ENCODE measurements at regions not wholly inside any gene's neighbourhood (a gene's known extent, or its start where the extent isn't known, plus 50 kb on each side); places are given as distances from the start of the nearest gene placed in this dataset.

DNA sequence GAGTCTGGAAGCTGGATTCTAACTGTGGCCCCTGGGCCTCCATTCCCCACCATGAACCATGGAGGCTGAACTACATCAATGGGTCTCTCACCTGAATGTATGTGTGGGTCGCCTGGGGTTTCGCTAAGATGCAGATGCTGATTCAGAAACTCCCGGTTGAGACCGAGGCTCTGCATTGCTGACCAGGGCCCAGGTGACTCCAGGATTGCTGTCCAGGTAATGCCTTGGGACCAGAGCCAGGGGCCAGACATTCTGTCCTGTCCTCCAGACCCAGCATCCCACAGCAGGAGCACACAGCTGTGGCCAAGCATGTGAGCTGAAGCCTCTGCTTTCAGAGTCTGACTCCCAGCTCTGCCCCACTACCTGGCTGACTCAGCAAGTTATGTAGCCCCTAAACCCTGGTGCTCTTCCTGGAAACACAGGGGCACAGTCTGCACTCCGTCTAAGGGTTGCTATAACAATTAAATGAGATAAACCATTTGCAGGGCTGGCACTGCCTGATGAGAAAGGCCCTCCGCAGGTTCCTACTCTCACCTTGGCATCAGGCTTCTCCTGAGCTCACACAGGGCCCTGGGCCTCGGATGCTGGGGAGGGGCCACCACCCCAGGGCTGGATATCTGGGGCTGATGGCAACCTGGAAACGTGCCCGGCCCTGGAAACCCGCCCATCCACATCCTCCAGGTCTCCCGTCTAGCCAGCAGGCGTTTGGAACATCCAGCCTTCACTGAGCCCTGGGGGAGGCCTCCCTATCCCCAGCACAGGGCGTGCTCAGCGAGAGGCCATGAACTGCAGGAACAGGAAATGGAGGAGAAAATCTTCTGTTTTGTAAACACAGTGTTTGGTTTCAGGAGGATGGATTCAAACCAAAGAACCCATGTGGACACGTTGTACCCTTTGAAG is 175.7 kb downstream of the DLL1 start:
- peak; percentile 75 for DNase-seq (ENCODE audit: low read depth, low spot score)

DNA sequence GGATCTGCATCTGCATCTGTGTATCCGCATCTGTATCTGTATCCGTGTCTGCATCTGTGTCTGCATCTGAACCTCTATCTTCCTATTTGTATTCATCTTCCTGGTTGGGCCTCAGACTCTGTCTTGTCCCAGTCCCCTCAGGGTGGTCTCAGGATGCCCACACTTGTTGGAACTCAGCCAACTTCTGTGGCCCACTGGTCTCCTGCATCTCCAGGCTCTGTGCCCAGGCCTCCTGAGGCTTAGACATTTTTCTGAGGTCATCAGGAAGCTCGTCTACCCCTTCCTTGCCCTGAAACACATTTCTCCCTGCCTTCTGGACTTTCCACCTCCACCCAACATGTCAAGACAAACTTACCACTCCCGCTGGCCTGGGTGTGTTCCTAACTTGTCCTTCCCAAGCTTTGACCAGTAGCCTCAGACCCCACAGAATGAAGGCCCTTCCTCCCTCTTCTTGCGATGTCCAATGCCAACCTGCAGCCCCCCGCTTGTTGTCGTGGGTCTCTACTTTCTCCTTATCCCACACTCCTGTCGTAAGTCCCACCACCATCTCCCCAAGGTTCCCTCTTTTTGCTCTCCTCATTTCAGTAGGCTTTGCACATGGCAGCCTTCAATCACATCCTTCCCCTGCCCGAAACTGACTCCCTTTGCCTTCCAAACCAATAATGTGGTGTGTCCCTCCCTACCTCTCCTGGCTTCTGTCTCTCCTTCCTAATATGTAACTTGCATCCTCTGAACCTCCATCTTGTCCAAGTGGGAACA is 176.5 kb downstream of the DLL1 start:
- no peak for DNase-seq (ENCODE audit: low read depth, low spot score)

DNA sequence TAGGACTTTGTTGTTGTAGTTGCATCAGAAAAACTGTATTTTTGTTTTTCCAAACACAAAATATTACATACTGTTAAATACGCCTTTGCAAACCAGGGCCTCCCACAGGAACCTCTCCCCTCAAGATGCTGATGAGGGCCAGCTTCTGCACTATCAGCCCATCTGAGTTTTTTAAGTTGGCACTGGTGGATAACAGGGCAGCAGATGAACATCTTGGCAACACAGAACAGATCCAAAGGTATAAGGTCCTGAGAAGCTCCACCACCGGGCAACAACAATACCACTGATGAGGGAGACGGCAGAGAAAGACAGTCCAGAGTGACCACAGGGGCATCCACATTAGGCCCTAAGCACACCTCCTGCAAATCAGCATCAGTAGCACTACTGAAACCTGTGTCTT is 177.7 kb downstream of the DLL1 start:
- DNase-seq (ENCODE audit: low read depth, low spot score): no peak

DNA sequence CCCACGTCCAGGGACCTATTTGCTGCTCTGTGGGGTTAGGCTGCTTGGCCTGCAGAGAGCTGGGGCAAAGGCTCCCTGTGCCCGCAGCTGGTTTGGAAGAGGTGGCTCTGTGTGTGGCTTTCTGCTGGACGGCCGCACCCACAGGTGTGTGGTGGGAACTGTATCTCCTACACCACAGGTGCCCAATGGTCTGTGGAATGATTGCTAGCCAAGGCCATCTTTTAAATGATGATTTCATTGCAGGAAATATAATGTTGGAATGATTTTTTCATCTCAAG is 178.4 kb downstream of the DLL1 start:
- DNase-seq (ENCODE audit: low read depth, low spot score): no peak

DNA sequence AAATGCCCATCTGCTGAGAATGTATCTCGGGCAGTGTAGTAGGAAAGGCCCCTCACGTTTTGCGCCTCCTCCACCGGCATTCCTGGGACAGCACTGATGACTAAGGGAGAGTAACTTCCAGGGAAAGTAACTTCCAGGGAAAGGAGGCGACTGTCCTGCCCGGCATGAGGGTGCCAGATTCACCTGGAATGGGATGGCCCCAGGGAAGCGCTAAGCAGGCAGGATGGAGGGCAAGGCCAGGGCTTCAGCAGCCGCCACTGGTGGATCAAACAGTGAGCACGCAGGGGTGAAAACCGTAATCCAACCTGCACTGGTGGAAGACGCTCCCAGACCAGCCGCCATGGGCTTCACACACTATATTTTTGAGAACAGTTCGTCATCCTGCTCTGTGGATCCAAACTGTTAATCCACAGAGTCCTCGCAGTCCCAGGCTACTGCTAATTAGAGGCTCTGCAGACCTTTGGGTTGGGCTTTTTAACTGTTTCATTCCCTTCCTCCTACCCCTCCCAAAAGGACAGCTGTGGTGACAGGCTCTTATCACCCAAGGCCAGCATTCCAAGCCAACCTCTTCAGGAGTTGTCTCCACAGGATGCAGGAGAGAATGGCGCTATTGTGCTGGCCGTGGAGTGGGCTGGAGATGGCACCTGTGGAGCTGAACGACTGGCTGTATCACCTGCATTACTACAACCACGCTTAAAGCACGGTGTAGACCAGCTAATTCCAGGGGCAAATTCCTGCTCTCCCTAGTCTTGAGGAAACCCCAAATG is 178.9 kb downstream of the DLL1 start:
- peak; percentile 45 for DNase-seq (ENCODE audit: low read depth, low spot score)

DNA sequence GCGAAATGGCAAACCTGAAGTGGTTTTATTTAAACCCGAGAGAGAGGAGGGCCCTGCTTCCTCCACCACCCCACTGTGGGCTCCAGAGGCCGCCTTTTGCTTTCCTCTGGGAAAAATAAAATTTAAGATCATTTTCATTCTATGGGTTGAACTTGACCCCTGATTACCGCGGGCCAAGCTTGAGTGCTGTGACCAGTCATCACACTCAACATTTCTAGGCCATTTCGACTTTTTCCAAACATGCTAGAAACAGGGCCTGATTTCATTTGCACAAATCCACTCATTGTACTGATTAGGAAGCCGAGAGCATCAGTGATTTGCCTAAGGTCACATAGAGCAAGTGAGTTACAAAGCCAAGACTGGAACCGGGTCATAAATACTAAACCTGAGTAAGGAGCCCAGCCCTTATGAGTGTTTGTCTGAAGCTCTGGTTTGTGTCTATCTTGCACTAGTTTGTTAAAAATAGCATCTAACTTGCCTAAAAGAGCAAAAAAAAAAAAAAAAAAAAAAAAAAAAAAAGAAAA is 179.7 kb downstream of the DLL1 start:
- peak; percentile 0 for DNase-seq (ENCODE audit: low read depth, low spot score)

DNA sequence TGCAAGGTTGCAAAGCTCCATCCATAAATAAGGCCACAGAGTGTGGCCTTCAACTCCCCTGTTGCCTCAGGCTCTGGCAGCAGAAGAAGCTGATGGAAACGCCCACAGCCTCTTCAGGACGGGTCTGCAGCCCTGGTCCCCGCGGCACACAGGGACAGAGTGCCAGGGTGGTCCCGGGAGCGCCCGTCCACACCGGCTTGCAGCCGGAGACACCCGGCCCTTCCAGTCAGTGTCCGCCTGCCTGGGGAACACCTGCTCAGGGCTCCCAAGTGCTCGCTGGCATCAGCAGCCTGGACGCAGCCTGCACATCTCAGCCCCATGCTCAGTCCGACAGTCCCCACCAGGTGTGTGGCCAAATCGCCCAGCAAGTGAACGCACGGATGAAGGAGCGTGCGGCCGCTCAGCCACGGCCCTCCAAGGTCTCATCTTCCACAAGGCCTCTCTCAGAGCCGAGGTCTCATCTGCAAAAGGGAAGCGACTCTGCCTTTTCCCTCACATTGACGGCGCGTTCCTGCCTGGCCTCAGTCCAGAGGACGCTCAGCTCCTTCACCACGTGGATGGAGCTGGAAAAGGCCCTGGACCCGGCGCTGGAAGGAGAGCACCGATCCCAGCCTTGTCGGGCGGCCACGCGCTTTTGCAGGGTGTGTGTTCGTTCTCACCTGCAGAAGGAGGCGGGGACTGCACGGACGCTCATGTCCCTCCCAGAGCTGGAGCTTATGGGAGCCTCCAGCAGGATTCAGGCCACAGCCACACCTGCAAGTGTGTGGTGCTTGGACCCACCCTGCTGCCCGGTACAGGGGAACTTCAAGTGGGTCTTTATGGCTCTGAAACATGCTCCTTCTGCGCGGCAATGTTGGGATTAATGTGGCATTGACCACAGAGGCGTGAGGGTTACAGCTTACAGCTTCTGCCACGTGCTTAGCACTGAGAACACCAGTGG is 180.4 kb downstream of the DLL1 start:
- peak; percentile 2 for DNase-seq (ENCODE audit: low read depth, low spot score)

DNA sequence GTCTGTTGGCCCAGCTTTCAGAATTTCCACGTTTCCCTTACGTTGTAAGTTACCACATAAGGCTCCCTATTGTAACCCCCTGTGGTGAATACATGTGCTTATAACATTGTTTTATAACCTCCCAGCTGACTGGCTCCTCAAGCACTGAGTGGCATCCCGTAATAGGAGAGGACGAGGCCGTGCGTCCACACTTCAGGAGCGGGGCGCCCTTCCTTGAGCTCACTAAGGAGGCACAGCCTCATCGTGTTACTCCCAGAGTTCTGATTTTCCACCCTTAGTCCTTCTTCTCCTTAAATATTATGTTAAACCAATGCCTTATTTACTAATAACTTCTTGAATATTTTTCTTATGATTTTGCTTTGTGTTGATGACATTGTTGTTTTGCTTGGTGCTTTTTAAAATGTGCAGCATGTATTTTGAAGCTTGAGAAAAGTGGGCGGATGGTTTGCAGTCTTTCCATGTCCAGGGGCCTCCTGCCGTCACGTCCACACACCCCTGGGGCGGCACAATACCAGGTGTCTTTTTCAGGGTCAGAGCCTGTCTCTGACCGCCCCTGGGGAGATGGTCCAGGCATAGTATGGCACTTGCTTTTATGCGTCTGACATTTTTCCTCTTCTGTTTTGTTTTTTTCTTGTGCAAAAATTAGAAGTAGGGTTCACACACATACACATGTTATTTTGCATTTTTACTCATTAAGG is 181.8 kb downstream of the DLL1 start:
- DNase-seq (ENCODE audit: low read depth, low spot score): peak; percentile 0

DNA sequence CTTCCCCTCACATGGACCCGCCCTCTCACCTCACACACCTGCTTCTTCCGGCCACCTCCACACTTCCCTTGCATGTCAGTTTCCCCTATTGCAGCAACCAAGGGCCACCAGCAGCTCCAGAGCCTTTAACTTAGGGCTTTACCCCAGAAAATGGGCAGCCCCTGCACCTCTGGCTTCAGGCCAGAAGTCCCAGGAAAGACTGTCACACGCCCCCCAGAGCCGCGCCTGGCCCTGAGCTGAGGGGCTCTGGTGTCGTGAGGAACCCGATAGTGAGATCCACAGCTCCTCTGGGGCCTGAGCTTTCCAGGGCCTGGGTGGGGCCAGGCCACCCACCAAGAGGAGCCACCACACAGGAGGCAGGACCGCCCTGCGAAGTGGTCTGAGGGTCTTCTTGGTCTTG is 182.4 kb downstream of the DLL1 start:
- no peak for DNase-seq (ENCODE audit: low read depth, low spot score)

DNA sequence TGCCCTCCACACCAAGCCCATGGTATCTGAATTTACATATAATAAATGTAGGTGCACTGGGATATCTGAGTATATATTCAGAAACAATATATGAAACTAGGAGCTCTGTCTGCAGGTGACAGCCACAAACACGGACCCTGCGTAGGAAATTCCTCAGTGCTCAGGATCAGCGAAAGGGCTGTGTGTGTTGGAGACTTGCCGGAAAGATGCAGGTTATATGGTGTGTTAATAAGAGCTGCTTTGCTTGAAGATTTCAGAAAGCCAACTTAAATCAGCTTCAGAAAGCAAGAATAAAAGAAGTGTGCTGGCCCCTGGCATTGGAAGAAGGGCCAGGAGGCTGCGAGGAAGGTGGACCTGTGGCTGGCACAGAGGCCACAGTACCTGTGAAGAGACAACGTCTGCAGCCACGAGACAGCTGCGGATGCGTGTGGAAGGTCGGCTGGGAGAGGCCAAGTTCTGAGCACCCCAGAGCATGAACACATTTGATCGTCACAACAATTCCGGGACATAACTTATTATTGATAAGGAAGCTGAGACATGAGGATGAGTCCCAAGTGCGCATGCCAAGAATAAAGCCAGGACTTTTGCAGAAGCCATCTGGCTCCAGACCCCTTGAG is 183.2 kb downstream of the DLL1 start:
- no peak for DNase-seq (ENCODE audit: low read depth, low spot score)

DNA sequence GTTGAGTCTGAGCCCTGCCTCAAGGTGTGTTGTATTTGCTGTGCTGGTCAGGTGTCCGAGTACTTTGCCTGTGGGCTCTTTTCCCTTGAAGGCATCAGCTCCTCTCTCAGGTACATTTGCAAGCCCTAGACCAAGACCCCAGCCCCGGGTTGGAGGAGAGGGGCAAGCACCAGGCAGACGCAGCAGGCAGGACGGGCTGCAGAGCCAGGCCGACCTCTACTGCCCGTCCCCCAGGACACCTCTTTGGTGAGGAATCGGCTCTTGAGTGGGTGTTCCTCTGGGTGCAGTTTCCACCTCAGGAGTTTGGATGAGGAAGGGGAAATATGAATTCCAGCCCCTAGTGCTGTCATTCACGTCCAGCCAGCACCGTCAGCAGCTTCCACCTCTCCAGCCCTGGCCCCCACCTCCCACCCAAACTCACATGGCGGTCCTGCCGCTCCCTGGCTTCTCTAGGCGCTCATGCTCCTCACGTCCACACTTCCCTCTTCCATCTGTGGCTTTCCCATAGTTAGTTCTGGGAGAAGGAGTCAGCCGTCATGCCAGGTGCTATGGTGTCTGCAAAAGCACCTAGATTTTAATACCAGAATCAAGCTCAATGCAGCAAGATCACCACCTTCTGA is 183.9 kb downstream of the DLL1 start:
- DNase-seq (ENCODE audit: low read depth, low spot score): peak; percentile 2

DNA sequence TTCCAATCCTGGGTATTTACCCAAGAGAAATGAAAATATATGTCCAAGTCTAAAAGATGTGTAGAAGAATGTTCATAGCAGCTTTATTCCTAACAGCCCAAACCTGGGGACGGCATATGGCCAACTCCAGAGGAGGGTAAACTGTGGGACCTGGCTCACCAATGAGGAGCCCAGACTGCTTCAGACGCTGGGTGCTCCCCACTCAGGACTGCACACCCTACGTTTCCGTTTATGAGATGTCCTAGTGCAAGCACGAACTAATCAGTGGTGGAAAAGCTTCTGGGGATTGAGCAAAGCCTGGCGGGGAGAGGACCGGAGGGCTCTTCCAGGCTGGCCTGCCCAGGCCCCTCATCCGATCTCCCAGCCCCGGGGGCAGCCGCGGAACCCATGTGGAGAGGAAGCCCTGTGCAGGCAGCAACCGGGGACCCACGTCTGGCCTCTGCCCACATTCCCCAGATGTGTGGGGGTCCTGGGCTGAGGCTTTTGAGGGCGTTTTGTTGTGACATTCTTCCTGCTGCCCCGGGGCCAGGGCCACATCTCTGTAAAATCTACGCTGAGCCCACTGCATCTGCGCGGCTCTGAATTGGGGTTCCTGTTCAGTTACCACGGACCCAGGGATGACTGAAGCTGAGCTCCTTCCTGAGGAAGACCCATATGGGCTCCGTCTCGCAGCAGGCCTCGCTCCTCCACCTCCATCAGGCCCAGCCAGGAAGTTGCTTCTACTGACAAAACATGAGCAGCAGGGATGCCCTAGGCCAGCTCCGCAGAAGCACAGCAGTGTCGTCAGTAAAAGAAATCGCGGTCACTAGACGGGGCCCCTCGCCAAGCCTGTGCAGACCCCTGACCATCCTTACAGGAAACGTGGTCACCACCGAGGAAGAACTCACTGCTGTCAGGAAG is 188.0 kb downstream of the DLL1 start:
- DNase-seq (ENCODE audit: low read depth, low spot score): peak; percentile 1

DNA sequence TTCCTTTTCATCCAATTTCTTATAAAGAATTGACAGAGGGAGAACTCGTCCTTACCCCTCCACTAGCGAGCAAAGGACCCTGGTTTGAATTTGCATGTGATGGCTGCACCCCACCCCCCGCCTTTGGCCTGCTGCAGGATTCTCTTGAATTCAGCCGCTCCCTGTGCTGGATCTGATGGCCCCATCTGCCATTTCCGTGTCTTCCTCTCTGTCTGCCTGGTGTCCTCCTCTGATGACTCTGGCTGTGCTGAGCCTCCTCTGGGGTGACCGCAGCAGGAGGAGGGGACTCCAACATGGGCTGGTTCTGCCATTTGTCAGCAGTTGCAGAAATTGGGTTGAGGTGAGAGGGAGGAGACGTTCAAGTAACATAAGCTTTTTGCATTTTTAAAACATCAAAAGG is 188.8 kb downstream of the DLL1 start:
- peak; percentile 0 for DNase-seq (ENCODE audit: low read depth, low spot score)

DNA sequence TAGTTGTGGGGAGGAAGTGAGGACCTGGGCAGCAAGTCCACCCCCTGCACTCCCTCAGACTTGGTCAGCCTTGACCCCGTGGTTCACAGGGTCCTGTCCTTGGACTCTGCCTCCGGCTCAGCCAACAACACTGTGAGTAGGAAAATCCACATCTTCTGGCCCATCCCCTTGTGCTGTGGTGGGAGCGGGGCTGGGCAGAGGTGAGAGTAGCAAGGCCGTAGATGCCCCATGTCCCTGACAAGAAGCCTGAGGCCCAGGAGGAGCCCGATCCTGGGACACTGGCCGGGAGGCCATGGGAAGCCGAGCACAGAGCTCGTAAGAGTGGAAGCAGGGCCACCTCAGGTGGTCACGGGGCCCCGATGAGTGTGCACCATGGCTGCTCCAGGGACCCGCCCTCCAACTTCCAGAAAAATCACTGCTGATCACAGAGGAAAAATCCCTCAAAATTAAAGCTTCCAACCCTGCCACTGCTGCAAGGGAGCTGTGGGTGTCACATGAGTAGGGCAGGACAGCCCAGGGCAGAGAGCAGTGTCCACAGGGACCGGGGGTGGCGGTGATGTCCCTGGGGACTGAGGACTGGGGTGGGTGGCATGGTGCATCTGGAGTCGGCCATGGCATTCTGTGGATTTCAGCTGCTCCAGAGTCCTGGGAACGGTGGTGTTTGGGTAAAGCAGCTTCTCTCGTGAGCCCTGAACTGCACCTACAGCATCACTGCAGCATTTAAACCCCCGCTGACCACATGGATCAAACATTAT is 189.4 kb downstream of the DLL1 start:
- DNase-seq (ENCODE audit: low read depth, low spot score): peak; percentile 0

DNA sequence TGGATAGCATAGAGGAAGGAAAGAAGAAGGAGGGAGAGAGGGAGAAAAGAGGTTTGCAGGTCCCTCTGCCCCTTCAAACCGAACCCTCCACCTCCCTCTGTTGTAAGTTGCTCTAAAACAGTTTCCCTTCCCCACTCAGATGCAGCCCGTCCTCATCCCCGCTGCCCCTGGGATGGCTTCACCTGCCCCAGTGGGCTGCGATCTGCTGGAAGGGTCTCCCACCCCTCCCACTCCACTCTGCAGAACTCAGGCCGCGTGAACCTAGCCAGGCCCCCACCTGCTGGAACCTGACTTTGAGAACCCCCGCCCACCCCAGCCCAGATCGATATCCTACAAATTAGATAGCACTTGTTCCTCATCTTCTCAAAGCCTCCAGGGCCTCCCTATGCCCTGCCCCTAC is 190.8 kb downstream of the DLL1 start:
- no peak for DNase-seq (ENCODE audit: low read depth, low spot score)

DNA sequence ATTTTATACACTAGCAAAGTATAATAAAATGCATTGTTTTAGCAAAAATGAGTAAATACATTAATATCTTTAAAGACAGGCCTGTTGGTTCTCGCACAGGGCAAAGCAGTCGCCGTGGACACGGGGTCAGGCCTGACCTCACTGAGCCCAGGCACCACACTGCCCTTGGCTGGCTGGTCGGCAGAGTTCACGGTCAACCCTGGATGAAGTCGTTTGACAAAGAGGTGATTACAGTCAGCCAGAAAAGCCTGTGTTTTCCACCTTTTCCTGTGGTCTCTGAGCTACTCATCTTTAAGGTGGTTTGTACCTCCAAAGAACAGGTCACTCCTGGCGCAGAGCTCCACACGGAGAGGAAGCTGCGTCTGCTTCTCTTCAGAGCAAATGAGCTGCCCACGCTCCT is 191.5 kb downstream of the DLL1 start:
- DNase-seq (ENCODE audit: low read depth, low spot score): peak; percentile 0

DNA sequence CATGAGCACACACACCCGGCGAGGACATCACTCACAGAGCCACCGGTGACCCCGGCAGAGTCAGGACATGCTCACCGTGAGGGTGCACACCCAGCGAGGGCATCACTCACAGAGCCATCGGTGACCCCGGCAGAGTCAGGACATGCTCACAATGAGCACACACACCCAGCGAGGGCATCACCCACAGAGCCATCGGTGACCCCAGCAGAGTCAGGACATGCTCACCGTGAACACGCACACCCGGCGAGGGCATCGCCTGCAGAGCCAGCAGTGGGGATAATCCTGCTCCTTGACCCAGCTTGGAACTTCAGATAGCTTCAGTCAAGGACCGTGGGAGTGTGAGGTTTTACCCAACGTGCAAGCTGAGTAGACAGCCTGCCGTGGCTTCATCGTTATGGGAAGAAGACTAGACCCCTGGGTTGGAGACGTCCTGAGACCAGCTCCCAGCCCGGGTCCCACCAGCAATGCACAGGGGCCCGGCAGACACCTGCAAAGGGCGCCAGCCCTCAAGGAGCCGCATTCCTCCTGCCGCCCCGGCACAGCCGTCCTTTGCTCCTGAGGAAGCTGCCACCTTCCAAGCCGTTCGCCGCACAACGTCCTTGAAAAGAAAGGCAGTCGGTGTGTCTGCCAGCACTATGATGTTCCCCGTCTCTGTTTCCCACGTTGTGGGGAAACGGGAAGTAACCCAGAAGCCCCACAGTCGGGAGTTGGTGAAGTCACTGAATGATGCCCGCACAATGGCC is 192.3 kb downstream of the DLL1 start:
- DNase-seq (ENCODE audit: low read depth, low spot score): peak; percentile 1
